OCI-LY7 (cell line): ENCODE measurements at regions not wholly inside any gene's neighbourhood (a gene's known extent, or its start where the extent isn't known, plus 50 kb on each side); places are given as distances from the start of the nearest gene placed in this dataset.

Experiments used
- BruUV-seq: library from RNA; stranded (reverse); fragments of 400-500 nt; replicated peaks from 2 replicates; lab custom pipeline; 2021; lab: Mats Ljungman, UMichigan
- CTCF ChIA-PET: fragments of 300-600 bp; sonication (Branson Sonifier 250); formaldehyde crosslinking; loops from one replicate; lab custom pipeline; 2022; ENCODE audit warnings: antibody characterized with exemption; ENCODE audit not compliant: unreplicated experiment; lab: Charles Lee
- POLR2A ChIA-PET: fragments of 300-600 bp; sonication (Branson Sonifier 250); formaldehyde crosslinking; loops from one replicate; lab custom pipeline; 2022; ENCODE audit warnings: antibody characterized with exemption; lab: Charles Lee
- DNase-seq: peaks from one replicate; pipeline ENCODE4 v3.0.0-alpha.2; 2015; ENCODE audit warnings: low spot score
- H2AFZ ChIP-seq: fragments of 200-600 bp; sonication (generic), shearing (Covaris generic); 2 replicates; pipeline ENCODE4 v1.6.1; 2014; ENCODE audit warnings: mild to moderate bottlenecking, antibody characterized with exemption, low read length, moderate library complexity
- H3K27ac ChIP-seq: fragments of 200-600 bp; sonication (generic); 2 replicates; pipeline ENCODE4 v1.5.1; 2014; ENCODE audit warnings: mixed run types, low read depth, mild to moderate bottlenecking, moderate library complexity, low read length, inconsistent platforms; ENCODE audit not compliant: poor library complexity, severe bottlenecking
- H3K36me3 ChIP-seq: fragments of 200-600 bp; sonication (generic); 2 replicates; pipeline ENCODE4 v1.6.1; 2014; ENCODE audit warnings: mild to moderate bottlenecking, antibody characterized with exemption, low read length, moderate library complexity, mixed read lengths; ENCODE audit not compliant: insufficient read depth
- H3K4me1 ChIP-seq: fragments of 200-600 bp; sonication (generic); 2 replicates; pipeline ENCODE4 v1.5.1; 2014; ENCODE audit warnings: mild to moderate bottlenecking, low read length; ENCODE audit not compliant: insufficient read depth, poor library complexity, severe bottlenecking
- H3K4me2 ChIP-seq: fragments of 200-600 bp; sonication (generic); 2 replicates; pipeline ENCODE4 v1.6.1; 2014; ENCODE audit warnings: mild to moderate bottlenecking, low read length
- H3K4me3 ChIP-seq: fragments of 200-600 bp; sonication (generic); 2 replicates; pipeline ENCODE4 v1.5.1; 2014; ENCODE audit warnings: mild to moderate bottlenecking, low read depth, low read length; ENCODE audit not compliant: poor library complexity, severe bottlenecking
- H3K79me2 ChIP-seq: fragments of 200-600 bp; sonication (generic); 2 replicates; pipeline ENCODE4 v1.6.1; 2016; ENCODE audit warnings: low read depth, mild to moderate bottlenecking, low read length, moderate library complexity, mixed read lengths; ENCODE audit not compliant: insufficient read depth
- H3K9me2 ChIP-seq: fragments of 200-600 bp; sonication (generic); 2 replicates; pipeline ENCODE4 v1.6.1; 2016; ENCODE audit warnings: mild to moderate bottlenecking, low read length, mixed read lengths; ENCODE audit not compliant: insufficient read depth
- H3K9me3 ChIP-seq: fragments of 200-600 bp; sonication (generic); 2 replicates; pipeline ENCODE4 v1.6.1; 2014; ENCODE audit warnings: mild to moderate bottlenecking, mixed run types, low read length, mixed read lengths
- H4K20me1 ChIP-seq: fragments of 200-600 bp; sonication (generic); 2 replicates; pipeline ENCODE4 v1.6.1; 2014; ENCODE audit warnings: mild to moderate bottlenecking, antibody characterized with exemption, low read length, moderate library complexity, mixed read lengths; ENCODE audit not compliant: insufficient read depth
- EZH2phosphoT487 ChIP-seq: fragments of 200-600 bp; sonication (generic); IDR thresholded peaks from 2 replicates; pipeline ENCODE4 v1.6.1; 2018; ENCODE audit warnings: low read depth, borderline replicate concordance, mild to moderate bottlenecking, mixed run types, antibody characterized with exemption, low read length, moderate library complexity, mixed read lengths
- intact Hi-C: fragments of 100-400 bp; cut with micrococcal nuclease; formaldehyde crosslinking; loops from one replicate; pipeline ENCODE4 v1.10.0; 2022; ENCODE audit not compliant: unreplicated experiment
- TF ChIP-seq, protein P1 (sequence below): fragments of 200-600 bp; sonication (generic); conservative IDR thresholded peaks from 2 replicates; pipeline ENCODE4 v1.5.1; 2014; ENCODE audit warnings: mild to moderate bottlenecking, antibody characterized with exemption, low read length, moderate library complexity, mixed read lengths

GRCh38 chr2:138948070-138948539 is 167.9 kb upstream of the NXPH2 start:
- BruUV-seq, result no TSS peak
- Histone ChIP-seq H3K36me3 (no peaks in the 10 kb centered on the region), H4K20me1 (no peaks in the 10 kb centered on the region), H3K4me3 (no peak overlapping the region), H3K27ac (no peak overlapping the region), H3K4me2 (no peak overlapping the region), H3K9me2 (no peaks in the 10 kb centered on the region), H3K9me3 (no peaks in the 10 kb centered on the region), H3K79me2 (no peaks in the 10 kb centered on the region), H2AFZ (no peak overlapping the region), H3K4me1 (no peaks in the 10 kb centered on the region)
- POLR2A ChIA-PET, result no interaction called here
- no peak for DNase-seq
- CTCF ChIA-PET, result no interaction called here
- intact Hi-C loops, result no loop called here
- no peak for TF ChIP-seq EZH2phosphoT487
- TF ChIP-seq, protein P1, sequence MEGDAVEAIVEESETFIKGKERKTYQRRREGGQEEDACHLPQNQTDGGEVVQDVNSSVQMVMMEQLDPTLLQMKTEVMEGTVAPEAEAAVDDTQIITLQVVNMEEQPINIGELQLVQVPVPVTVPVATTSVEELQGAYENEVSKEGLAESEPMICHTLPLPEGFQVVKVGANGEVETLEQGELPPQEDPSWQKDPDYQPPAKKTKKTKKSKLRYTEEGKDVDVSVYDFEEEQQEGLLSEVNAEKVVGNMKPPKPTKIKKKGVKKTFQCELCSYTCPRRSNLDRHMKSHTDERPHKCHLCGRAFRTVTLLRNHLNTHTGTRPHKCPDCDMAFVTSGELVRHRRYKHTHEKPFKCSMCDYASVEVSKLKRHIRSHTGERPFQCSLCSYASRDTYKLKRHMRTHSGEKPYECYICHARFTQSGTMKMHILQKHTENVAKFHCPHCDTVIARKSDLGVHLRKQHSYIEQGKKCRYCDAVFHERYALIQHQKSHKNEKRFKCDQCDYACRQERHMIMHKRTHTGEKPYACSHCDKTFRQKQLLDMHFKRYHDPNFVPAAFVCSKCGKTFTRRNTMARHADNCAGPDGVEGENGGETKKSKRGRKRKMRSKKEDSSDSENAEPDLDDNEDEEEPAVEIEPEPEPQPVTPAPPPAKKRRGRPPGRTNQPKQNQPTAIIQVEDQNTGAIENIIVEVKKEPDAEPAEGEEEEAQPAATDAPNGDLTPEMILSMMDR, result no peak

GRCh38 chr2:138943470-138943869 is 163.3 kb upstream of the NXPH2 start:
- BruUV-seq, result no TSS peak

GRCh38 chr2:138942466-138942865 is 162.3 kb upstream of the NXPH2 start:
- Histone ChIP-seq H3K9me3 (no peaks in the 10 kb centered on the region), H3K9me2 (no peaks in the 10 kb centered on the region), H3K4me3 (no peak overlapping the region), H2AFZ (no peak overlapping the region), H3K79me2 (no peaks in the 10 kb centered on the region), H3K27ac (no peak overlapping the region), H4K20me1 (no peaks in the 10 kb centered on the region), H3K4me1 (no peaks in the 10 kb centered on the region), H3K36me3 (no peaks in the 10 kb centered on the region), H3K4me2 (no peak overlapping the region)
- ChIA-PET POLR2A (no interaction called here), CTCF (no interaction called here)
- TF ChIP-seq EZH2phosphoT487, result no peak
- BruUV-seq, result no TSS peak
- intact Hi-C loops, result no loop called here
- DNase-seq, result no peak

More at GRCh38 chr2:138943470-138943869, 163.3 kb upstream of the NXPH2 start:
- Histone ChIP-seq H3K4me1 (no peaks in the 10 kb centered on the region), H3K4me2 (no peak overlapping the region), H3K9me2 (no peaks in the 10 kb centered on the region), H3K79me2 (no peaks in the 10 kb centered on the region), H3K27ac (no peak overlapping the region), H3K36me3 (no peaks in the 10 kb centered on the region), H3K4me3 (no peak overlapping the region), H4K20me1 (no peaks in the 10 kb centered on the region), H3K9me3 (no peaks in the 10 kb centered on the region), H2AFZ (no peak overlapping the region)
- no peak for DNase-seq
- ChIA-PET CTCF (no interaction called here), POLR2A (interaction anchor here (0.8 kb wide), 1 partner anchor 11 kb away, joined by 3 read pairs; no protein-coding TSS in a partner anchor)
- intact Hi-C loops, result no loop called here
- TF ChIP-seq EZH2phosphoT487, result no peak
